GM23248 (cell line): ENCODE measurements at regions not wholly inside any gene's neighbourhood (a gene's known extent, or its start where the extent isn't known, plus 50 kb on each side); places are given as distances from the start of the nearest gene placed in this dataset.

Experiments
- DNase-seq: peaks from one replicate; pipeline ENCODE4 v3.0.0-alpha.2; 2015
- H2AFZ ChIP-seq: fragments of 200-600 bp; sonication (generic); 2 replicates; pipeline ENCODE4 v1.6.1; 2016; ENCODE audit warnings: antibody characterized with exemption
- H3F3A ChIP-seq: fragments of 200-600 bp; sonication (generic); 2 replicates; pipeline ENCODE4 v1.6.1; 2016; ENCODE audit warnings: mild to moderate bottlenecking, antibody characterized with exemption, mixed run types; ENCODE audit not compliant: insufficient read depth
- H3K27ac ChIP-seq: fragments of 200-600 bp; sonication (generic); 2 replicates; pipeline ENCODE4 v1.5.1; 2016; ENCODE audit warnings: mild to moderate bottlenecking
- H3K27me3 ChIP-seq: fragments of 200-600 bp; sonication (generic); replicated peaks from 2 replicates; pipeline ENCODE4 v1.6.1; 2016; ENCODE audit warnings: mild to moderate bottlenecking; ENCODE audit not compliant: insufficient read depth
- H3K36me3 ChIP-seq: fragments of 200-600 bp; sonication (generic); 2 replicates; pipeline ENCODE4 v1.6.1; 2016; ENCODE audit warnings: low read depth, mild to moderate bottlenecking
- H3K4me1 ChIP-seq: fragments of 200-600 bp; sonication (generic); 2 replicates; pipeline ENCODE4 v1.6.1; 2016; ENCODE audit warnings: mild to moderate bottlenecking; ENCODE audit not compliant: insufficient read depth
- H3K4me2 ChIP-seq: fragments of 200-600 bp; sonication (generic); one replicate; pipeline ENCODE4 v1.6.1; 2016; ENCODE audit warnings: mild to moderate bottlenecking; ENCODE audit not compliant: unreplicated experiment
- H3K4me3 ChIP-seq: fragments of 200-600 bp; sonication (generic); 2 replicates; pipeline ENCODE4 v1.5.1; 2016; ENCODE audit warnings: mild to moderate bottlenecking
- H3K79me2 ChIP-seq: fragments of 200-600 bp; sonication (generic); 2 replicates; pipeline ENCODE4 v1.6.1; 2016; ENCODE audit warnings: mild to moderate bottlenecking; ENCODE audit not compliant: insufficient read depth
- H3K9ac ChIP-seq: fragments of 200-600 bp; sonication (generic); 2 replicates; pipeline ENCODE4 v1.6.1; 2016; ENCODE audit warnings: mild to moderate bottlenecking
- H3K9me2 ChIP-seq: fragments of 200-600 bp; sonication (generic); 2 replicates; pipeline ENCODE4 v1.6.1; 2016; ENCODE audit warnings: mixed run types, mild to moderate bottlenecking, moderate library complexity; ENCODE audit not compliant: insufficient read depth
- H3K9me3 ChIP-seq: fragments of 200-600 bp; sonication (generic); one replicate; pipeline ENCODE4 v1.6.1; 2017; ENCODE audit warnings: low read depth
- H4K20me1 ChIP-seq: fragments of 200-600 bp; sonication (generic); 2 replicates; pipeline ENCODE4 v1.6.0; 2016; ENCODE audit not compliant: insufficient read depth
- EZH2 ChIP-seq: fragments of 200-600 bp; sonication (generic); IDR thresholded peaks from 2 replicates; pipeline ENCODE4 v1.6.1; 2018; ENCODE audit warnings: antibody characterized with exemption, mild to moderate bottlenecking; ENCODE audit not compliant: insufficient read depth, poor library complexity, severe bottlenecking
- EZH2phosphoT487 ChIP-seq: fragments of 200-600 bp; sonication (generic); IDR thresholded peaks from 2 replicates; pipeline ENCODE4 v1.6.1; 2018; ENCODE audit warnings: antibody characterized with exemption, moderate library complexity, mild to moderate bottlenecking, low read depth; ENCODE audit not compliant: insufficient read depth
- WGBS, 2 experiments: methylation state at CpG; one replicate each; pipeline ENCODE4 v1.1.6; 2015 to 2017; ENCODE audit warnings: low lambda C conversion rate in 2 of 2, low coverage in 1 of 2; ENCODE audit errors: missing lambda C conversion rate in 2 of 2; 5-methylcytosine and 5-hydroxymethylcytosine counted together
- in situ Hi-C: fragments of 300-500 bp; cut with MboI; formaldehyde crosslinking; loops from 2 replicates; pipeline ENCODE4 v1.15.0; 2020

DNA sequence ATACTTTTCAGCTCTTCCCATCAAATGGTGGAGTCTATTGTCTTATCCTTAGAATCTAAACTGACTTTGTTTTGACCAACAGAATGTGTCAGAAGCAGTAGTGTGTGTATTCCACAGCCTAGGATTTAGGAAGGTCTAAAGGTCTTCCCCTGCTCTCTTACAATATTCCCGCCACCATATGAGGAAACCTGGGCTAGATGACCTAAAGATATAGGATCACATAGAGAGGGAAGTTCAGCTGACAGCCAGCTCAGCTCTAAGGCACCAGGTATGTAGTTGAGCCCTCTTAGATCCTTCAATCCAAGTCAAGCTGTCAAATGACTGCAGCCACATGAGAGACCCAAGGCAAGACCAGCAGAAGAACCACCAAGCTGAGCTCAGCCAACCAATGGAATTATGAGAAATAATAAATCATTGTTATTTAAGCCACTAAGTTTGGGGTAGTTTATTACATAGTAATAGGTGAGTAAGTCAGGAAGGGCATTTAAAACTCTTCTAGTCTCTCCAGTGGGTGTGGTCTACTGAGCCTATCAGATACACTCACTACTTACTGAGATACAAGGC, 227.7 kb upstream of the HES1 start:
- in situ Hi-C loops, result no loop called here
- H3K9ac ChIP-seq, result no peak overlapping the region
- H3F3A ChIP-seq, result no peaks in the 10 kb centered on the region
- H4K20me1 ChIP-seq, result no peaks in the 10 kb centered on the region
- H3K36me3 ChIP-seq, result no peaks in the 10 kb centered on the region
- TF ChIP-seq EZH2phosphoT487 (no peak), EZH2 (no peak)
- no peak overlapping the region for H3K27ac ChIP-seq
- no peaks in the 10 kb centered on the region for H3K79me2 ChIP-seq
- 57 to 74% methylated on average over 1 of the region's 1 CpG for WGBS, 2 experiments
- DNase-seq, result no peak
- H3K9me2 ChIP-seq, result no peaks in the 10 kb centered on the region
- no peak overlapping the region for H3K4me3 ChIP-seq
- H2AFZ ChIP-seq, result no peak overlapping the region
- H3K4me2 ChIP-seq, result no peak overlapping the region
- H3K9me3 ChIP-seq, result no peaks in the 10 kb centered on the region
- no peaks in the 10 kb centered on the region for H3K4me1 ChIP-seq
- H3K27me3 ChIP-seq, result peaks cover 31% of the 10 kb centered on the region

DNA sequence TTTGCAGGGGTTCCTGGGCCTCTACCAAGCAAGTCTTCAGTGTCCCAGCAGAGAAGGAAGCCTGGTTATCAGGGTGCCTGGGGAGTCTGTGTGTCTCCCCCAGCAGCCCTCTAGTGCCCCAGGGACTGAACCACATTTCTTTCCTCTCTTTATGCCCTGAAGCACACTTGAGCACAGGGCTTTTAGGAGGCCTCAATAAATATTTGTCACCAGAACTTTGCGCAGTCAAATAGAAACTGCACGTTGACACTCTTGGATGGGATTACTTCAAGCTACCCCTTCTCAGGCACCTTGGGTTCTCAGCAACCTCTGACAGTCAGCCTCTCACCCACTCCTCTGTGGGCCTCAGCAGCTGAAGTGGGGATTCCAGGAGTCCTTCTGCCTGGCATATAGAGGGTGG, 226.6 kb upstream of the HES1 start:
- no peaks in the 10 kb centered on the region for H3F3A ChIP-seq
- no peaks in the 10 kb centered on the region for H3K4me1 ChIP-seq
- no peak overlapping the region for H3K4me3 ChIP-seq
- H2AFZ ChIP-seq, result no peak overlapping the region
- H3K9me3 ChIP-seq, result no peaks in the 10 kb centered on the region
- H3K27me3 ChIP-seq, result peaks cover 28% of the 10 kb centered on the region
- no peak overlapping the region for H3K27ac ChIP-seq
- no peak for DNase-seq
- no peak overlapping the region for H3K9ac ChIP-seq
- H4K20me1 ChIP-seq, result no peaks in the 10 kb centered on the region
- no peaks in the 10 kb centered on the region for H3K79me2 ChIP-seq
- no peaks in the 10 kb centered on the region for H3K36me3 ChIP-seq
- 71 to 83% methylated on average over 2 of the region's 2 CpGs for WGBS, 2 experiments
- no peak for TF ChIP-seq EZH2phosphoT487
- TF ChIP-seq EZH2, result no peak
- H3K4me2 ChIP-seq, result no peak overlapping the region
- in situ Hi-C loops, result no loop called here
- H3K9me2 ChIP-seq, result no peaks in the 10 kb centered on the region

DNA sequence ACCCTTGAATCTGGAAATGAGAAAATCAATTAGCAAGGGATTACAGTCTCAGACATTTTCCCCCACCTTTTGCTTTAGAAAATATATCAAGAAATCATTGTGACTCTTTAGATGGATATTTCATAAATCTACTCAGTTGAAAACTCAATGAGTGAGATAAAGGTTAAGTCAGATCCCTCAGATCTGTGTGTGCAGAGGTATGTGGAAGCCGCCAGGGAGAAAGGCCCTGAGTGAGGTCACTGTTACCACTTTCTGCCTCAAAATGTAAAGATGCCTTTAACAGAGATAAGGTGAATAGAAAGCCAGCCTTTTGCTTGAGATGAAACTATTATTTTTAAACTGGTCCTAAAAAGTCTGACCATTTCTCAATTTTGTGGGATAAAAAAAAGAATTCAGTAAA, 225.6 kb upstream of the HES1 start:
- Histone ChIP-seq H3K79me2 (no peaks in the 10 kb centered on the region), H3K36me3 (no peaks in the 10 kb centered on the region), H2AFZ (no peak overlapping the region), H3K9me2 (no peaks in the 10 kb centered on the region), H3K27me3 (peaks cover 30% of the 10 kb centered on the region), H3K4me1 (no peaks in the 10 kb centered on the region), H4K20me1 (no peaks in the 10 kb centered on the region), H3K4me3 (no peak overlapping the region), H3K9ac (no peak overlapping the region), H3K9me3 (no peaks in the 10 kb centered on the region), H3K27ac (no peak overlapping the region), H3F3A (no peaks in the 10 kb centered on the region), H3K4me2 (no peak overlapping the region)
- no peak for DNase-seq
- no peak for TF ChIP-seq EZH2
- no peak for TF ChIP-seq EZH2phosphoT487
- in situ Hi-C loops, result no loop called here
- WGBS, 2 experiments, result 76 to 81% methylated on average over 1 of the region's 1 CpG

DNA sequence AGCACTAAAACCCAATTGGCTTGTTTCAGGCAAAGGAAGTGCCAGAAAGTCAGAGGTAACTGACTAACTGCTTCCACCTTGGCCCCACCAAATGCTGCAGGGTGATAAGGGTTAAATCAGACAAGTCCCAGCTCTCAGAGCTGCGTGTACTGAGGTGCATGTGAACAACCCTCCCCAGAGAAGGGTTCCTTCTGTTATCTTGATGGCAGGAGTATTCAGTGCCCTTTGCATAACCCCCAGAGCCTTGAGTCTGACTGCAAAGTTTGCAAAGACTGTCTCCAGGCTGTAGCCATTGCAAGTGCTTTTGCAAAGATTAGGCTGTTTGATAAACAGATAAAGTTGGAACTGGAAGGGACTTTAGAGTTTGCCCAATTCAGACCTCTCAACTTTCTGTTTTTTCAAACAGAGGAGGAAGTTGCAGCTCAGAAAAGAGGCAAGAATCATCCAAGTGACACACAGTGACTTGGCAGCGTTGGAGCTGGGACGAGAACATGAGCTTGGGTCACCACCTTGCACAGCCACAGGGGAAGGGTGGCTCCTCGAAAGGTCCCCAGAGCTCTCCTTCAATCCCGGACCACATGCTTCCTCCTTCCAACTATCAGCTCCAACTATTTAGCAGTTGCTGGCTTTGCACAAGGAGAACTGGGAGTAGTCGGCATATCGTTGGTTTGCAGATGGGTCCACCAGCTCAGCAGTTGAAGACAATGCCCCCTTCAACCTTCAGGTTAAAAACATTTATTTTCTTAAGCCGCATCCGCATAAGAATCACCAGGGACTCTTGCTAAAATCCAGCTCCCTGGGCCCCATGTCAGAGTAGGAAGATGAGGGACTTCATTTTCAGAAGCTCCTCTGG, 224.8 kb upstream of the HES1 start:
- Histone ChIP-seq H3K36me3 (no peaks in the 10 kb centered on the region), H3K79me2 (no peaks in the 10 kb centered on the region), H2AFZ (no peak overlapping the region), H4K20me1 (no peaks in the 10 kb centered on the region), H3K27ac (no peak overlapping the region), H3K9ac (no peak overlapping the region), H3K4me1 (no peaks in the 10 kb centered on the region), H3K27me3 (peaks cover 34% of the 10 kb centered on the region), H3F3A (no peaks in the 10 kb centered on the region), H3K4me3 (no peak overlapping the region), H3K9me3 (no peaks in the 10 kb centered on the region), H3K9me2 (no peaks in the 10 kb centered on the region), H3K4me2 (no peak overlapping the region)
- in situ Hi-C loops, result no loop called here
- no peak for DNase-seq
- WGBS, 2 experiments, result 33 to 38% methylated on average over 9 of the region's 9 CpGs
- TF ChIP-seq EZH2phosphoT487 (no peak), EZH2 (no peak)
